Heart left ventricle (tissue), 16 donors: ENCODE measurements at regions not wholly inside any gene's neighbourhood (a gene's known extent, or its start where the extent isn't known, plus 50 kb on each side); places are given as distances from the start of the nearest gene placed in this dataset.

Source experiments
- ATAC-seq, 4 donors: fragments of 200-7000 bp; cut with Tn5 transposase; one replicate each; pipeline ENCODE4 v1.9.1; 2020 to 2022; ENCODE audit warnings: moderate library complexity in 4 of 4, mild to moderate bottlenecking in 3 of 4, moderate number of reproducible peaks in 1 of 4
- DNase-seq, 5 donors: peaks; one replicate each; pipeline ENCODE4 v3.0.0-alpha.2; 2020
- H3K27ac ChIP-seq, 12 donors: fragments of 200-600 bp; sonication (generic) in 4 of 12; one replicate each; pipeline versions ENCODE4 v1.5.0 to v1.8.0; 2016 to 2022; ENCODE audit warnings: mild to moderate bottlenecking in 2 of 12
- H3K27me3 ChIP-seq, 9 donors: fragments of 200-600 bp; sonication (generic) in 2 of 9; one replicate each; pipeline versions ENCODE4 v1.5.1 to v1.8.0; 2016 to 2022; ENCODE audit warnings: mild to moderate bottlenecking in 3 of 9
- H3K36me3 ChIP-seq, 9 donors: fragments of 200-600 bp; sonication (generic) in 2 of 9; one replicate each; pipeline versions ENCODE4 v1.5.0 to v1.8.0; 2018 to 2022; ENCODE audit warnings: mild to moderate bottlenecking in 2 of 9
- H3K4me1 ChIP-seq, 12 donors: fragments of 200-600 bp; sonication (generic) in 4 of 12; one replicate each; pipeline versions ENCODE4 v1.5.0 to v1.8.0; 2016 to 2022; ENCODE audit warnings: mild to moderate bottlenecking in 3 of 12
- H3K4me3 ChIP-seq, 12 donors: fragments of 200-600 bp; sonication (generic) in 4 of 12; one replicate each; pipeline versions ENCODE4 v1.5.0 to v1.8.0; 2017 to 2022; ENCODE audit warnings: mild to moderate bottlenecking in 9 of 12, moderate library complexity in 4 of 12
- H3K9me3 ChIP-seq, 12 donors: fragments of 200-600 bp; sonication (generic) in 4 of 12; one replicate each; pipeline versions ENCODE4 v1.5.0 to v1.8.0; 2016 to 2022; ENCODE audit warnings: mild to moderate bottlenecking in 1 of 12
- POLR2A ChIP-seq, 2 donors: fragments of 450-650 bp; IDR thresholded peaks; one replicate each; pipeline ENCODE4 v1.6.1; 2017; ENCODE audit warnings: antibody characterized with exemption in 2 of 2, mild to moderate bottlenecking in 2 of 2, moderate library complexity in 2 of 2
- WGBS, 4 donors: extraction: QIAGEN DNeasy Blood & Tissue Kit in 2 of 4; methylation state at CpG; one replicate each; pipeline versions ENCODE4 v1.1.5 to v1.1.7; 2013 to 2018; 5-methylcytosine and 5-hydroxymethylcytosine counted together
- intact Hi-C, 10 donors: fragments of 100-400 bp; cut with DNase I; formaldehyde crosslinking; loops; one replicate each; pipeline versions ENCODE4 v1.11.1 to v1.14.2; 2022
- TF ChIP-seq, protein P1 (sequence below), 12 donors: fragments of 200-600 bp; sonication (generic) in 4 of 12; IDR thresholded peaks; one replicate each; pipeline versions ENCODE4 v1.5.0 to v1.8.0; 2018 to 2022; ENCODE audit warnings: antibody characterized with exemption in 12 of 12, mild to moderate bottlenecking in 5 of 12
- donor health status: ischemic (EF 13 %, LVEDD 7.1; RV severe dilation, severe dysfunction).
- donor health status: healthy with polysubstance abuse.
- donor health status: DM: no; HTN: yes; CAD: no.
- donor health status: DM: no; HTN: no; CAD: no.
- donor health status: ischemic (EF 25% LVEDD 6.9; RV normal size, moderate dysfunction).
- donor health status: ischemic (EF 25% LVEDD 5.7; RV mildly dilated, moderate dysfunction).
- donor health status: healthy.
- donor health status: DM: yes; HTN: yes; CAD: no.
- donor health status: ischemic (EF 35%, LVEDD 5.7; RV mildly dilated, moderate dysfunction).
- donor health status: nonischemic (EF 11% LVEDD 7.7; RV severe dilation, severe dysfunction).
- donor health status: DM: yes; HTN: yes; CAD: no.
- donor health status: PGD.
- donor health status: ischemic (EF 29% LVEDD 5.4; RV normal size, mild dysfunction).
- donor health status: nonischemic (EF 23%, LVEDD 6.1; RV moderate dilation, normal function).

DNA sequence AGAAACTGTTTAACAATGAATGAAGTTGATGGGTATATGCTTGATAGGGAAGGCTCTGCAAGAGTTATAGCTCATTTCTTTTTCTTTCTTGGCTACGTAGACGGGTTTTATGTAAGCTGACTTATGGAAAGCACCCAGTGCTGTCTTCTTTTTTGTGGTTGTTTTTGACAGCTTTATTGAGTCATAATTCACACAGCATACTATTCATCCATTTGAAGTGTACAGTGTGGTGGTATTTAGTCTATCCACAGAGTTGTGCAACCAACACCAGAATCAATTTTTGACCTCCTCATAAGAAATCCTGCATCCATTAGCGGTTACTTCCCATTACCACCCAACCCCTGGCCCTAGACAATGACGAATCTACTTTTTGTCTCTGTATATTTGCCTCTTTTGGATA is 240.6 kb upstream of the KIAA1217 start:
- H3K4me3 ChIP-seq: no peak overlapping the region
- 88 to 93% (median 89%) methylated on average over 4 of the region's 4 CpGs for WGBS, 4 donors
- TF ChIP-seq POLR2A (IDR thresholded peaks at IDR 0.05): no peak
- TF ChIP-seq, protein P1, sequence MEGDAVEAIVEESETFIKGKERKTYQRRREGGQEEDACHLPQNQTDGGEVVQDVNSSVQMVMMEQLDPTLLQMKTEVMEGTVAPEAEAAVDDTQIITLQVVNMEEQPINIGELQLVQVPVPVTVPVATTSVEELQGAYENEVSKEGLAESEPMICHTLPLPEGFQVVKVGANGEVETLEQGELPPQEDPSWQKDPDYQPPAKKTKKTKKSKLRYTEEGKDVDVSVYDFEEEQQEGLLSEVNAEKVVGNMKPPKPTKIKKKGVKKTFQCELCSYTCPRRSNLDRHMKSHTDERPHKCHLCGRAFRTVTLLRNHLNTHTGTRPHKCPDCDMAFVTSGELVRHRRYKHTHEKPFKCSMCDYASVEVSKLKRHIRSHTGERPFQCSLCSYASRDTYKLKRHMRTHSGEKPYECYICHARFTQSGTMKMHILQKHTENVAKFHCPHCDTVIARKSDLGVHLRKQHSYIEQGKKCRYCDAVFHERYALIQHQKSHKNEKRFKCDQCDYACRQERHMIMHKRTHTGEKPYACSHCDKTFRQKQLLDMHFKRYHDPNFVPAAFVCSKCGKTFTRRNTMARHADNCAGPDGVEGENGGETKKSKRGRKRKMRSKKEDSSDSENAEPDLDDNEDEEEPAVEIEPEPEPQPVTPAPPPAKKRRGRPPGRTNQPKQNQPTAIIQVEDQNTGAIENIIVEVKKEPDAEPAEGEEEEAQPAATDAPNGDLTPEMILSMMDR (IDR thresholded peaks at IDR 0.05): no peak
- H3K9me3 ChIP-seq: no peaks in the 10 kb centered on the region
- H3K27me3 ChIP-seq: no peaks in the 10 kb centered on the region
- H3K27ac ChIP-seq: no peak overlapping the region
- intact Hi-C loops: no loop called here
- DNase-seq (no peak), ATAC-seq (no peak)
- H3K4me1 ChIP-seq: no peaks in the 10 kb centered on the region
- no peaks in the 10 kb centered on the region for H3K36me3 ChIP-seq

DNA sequence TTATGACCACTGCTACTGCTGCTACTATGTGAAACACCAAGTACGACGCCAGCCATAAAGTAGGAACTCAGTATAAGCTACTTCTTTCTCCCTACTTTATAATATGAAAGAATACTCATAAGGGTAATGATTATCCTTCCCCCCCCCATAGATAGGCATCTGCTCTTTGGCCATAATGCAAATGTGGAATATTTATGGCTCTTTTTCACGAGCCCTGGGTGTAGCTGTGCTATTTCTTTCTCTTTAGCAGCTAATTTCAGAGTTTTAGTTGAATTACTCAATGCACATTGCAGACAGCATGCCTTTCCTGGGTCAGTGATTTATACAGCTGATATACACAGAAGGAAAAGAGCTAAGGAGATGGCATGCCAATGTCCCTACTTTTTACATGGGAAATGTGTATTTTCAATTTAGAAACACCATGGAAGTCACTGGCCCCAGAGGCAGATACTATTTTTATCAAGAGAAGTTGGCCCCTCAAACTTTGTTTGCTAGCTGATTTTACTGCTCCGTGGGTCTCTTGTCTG is 234.1 kb upstream of the KIAA1217 start:
- no peak overlapping the region for H3K4me3 ChIP-seq
- peaks cover 0 to 3% (median 0%) of the 10 kb centered on the region in 12 donors for H3K4me1 ChIP-seq
- H3K27me3 ChIP-seq: no peaks in the 10 kb centered on the region
- no peak for TF ChIP-seq POLR2A (IDR thresholded peaks at IDR 0.05)
- TF ChIP-seq, protein P1 (IDR thresholded peaks at IDR 0.05): no peak
- no peak overlapping the region for H3K27ac ChIP-seq
- no peaks in the 10 kb centered on the region for H3K9me3 ChIP-seq
- H3K36me3 ChIP-seq: no peaks in the 10 kb centered on the region
- 72 to 77% (median 73%) methylated on average over 4 of the region's 4 CpGs for WGBS, 4 donors
- DNase-seq (no peak), ATAC-seq (no peak)
- intact Hi-C loops: no loop called here

- intact Hi-C loops: no loop called here
- Histone ChIP-seq H3K27me3 (no peaks in the 10 kb centered on the region), H3K36me3 (no peaks in the 10 kb centered on the region), H3K9me3 (no peaks in the 10 kb centered on the region), H3K27ac (no peak overlapping the region), H3K4me1 (peaks cover 0 to 8% (median 0%) of the 10 kb centered on the region in 12 donors), H3K4me3 (no peak overlapping the region)
- no peak for TF ChIP-seq POLR2A (IDR thresholded peaks at IDR 0.05)
- TF ChIP-seq, protein P1 (IDR thresholded peaks at IDR 0.05): no peak
- WGBS, 4 donors: 56 to 88% (median 86%) methylated on average over 1 of the region's 1 CpG
- DNase-seq: no peak
- no peak for ATAC-seq
These were observed 233.5 kb upstream of the KIAA1217 start for GRCh38 chr10:23975431-23975830.

- H3K4me1 ChIP-seq: peaks cover 0 to 8% (median 0%) of the 10 kb centered on the region in 12 donors
- no peak overlapping the region for H3K27ac ChIP-seq
- TF ChIP-seq, protein P1 (IDR thresholded peaks at IDR 0.05): no peak
- no peak for TF ChIP-seq POLR2A (IDR thresholded peaks at IDR 0.05)
- no peak for DNase-seq
- 49 to 81% (median 61%) methylated on average over 1 of the region's 1 CpG for WGBS, 4 donors
- ATAC-seq: no peak
- H3K9me3 ChIP-seq: no peaks in the 10 kb centered on the region
- H3K36me3 ChIP-seq: no peaks in the 10 kb centered on the region
- intact Hi-C loops: no loop called here
- no peaks in the 10 kb centered on the region for H3K27me3 ChIP-seq
- H3K4me3 ChIP-seq: no peak overlapping the region
These were observed 232.7 kb upstream of the KIAA1217 start for GRCh38 chr10:23976275-23976674.
